HG03280 (cell line): ENCODE measurements at regions not wholly inside any gene's neighbourhood (a gene's known extent, or its start where the extent isn't known, plus 50 kb on each side); places are given as distances from the start of the nearest gene placed in this dataset.

Experiments used
- ATAC-seq: cut with Tn5 transposase; IDR thresholded peaks from one replicate; pipeline ENCODE4 v1.9.1; 2021; ENCODE audit warnings: mild to moderate bottlenecking, moderate library complexity; ENCODE audit not compliant: unreplicated experiment

GRCh38 chr20:39310363-39310995, 348.3 kb downstream of the DHX35 start:
- ATAC-seq = no peak

DNA sequence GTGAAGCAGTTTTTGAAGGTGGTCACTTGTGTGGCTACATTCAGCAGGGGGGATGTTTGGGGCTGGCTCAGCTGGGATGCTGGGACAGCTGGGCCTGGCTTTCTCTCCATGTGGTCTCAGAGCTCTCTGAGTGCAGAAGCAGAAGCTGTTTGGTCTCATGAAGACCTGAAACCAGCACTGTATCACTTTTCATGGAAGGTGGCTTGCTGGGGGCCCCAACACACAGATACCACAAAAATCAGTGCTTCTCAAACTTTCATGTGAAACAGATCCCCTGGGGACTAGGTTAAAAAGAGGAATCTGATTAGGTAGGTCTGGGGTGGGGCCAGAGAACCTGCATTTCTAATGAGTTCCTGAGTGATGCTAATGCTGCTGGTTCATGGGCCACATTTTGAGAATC, 347.3 kb downstream of the DHX35 start:
- no peak for ATAC-seq

- no peak for ATAC-seq
These were observed 340.2 kb downstream of the DHX35 start for GRCh38 chr20:39302312-39302711.

DNA sequence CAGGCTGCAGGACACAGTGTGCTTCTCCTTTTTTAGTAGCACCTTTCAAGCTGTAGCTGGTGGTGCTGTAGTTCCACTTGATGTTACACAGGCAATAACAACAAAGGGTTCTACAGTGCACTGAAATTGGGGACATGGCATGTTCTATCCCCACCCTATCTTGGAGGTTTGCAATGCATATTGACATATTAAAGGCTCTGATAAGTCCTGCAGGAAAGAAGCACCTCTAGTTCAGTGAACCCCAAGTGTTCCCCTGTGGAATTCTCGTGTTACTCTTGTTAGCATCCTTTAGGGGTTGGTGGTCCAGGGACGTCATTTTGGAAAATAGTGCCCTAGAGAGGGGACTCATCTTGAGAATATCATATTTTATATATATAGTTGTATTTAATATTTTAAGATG, 337.6 kb downstream of the DHX35 start:
- no peak for ATAC-seq

DNA sequence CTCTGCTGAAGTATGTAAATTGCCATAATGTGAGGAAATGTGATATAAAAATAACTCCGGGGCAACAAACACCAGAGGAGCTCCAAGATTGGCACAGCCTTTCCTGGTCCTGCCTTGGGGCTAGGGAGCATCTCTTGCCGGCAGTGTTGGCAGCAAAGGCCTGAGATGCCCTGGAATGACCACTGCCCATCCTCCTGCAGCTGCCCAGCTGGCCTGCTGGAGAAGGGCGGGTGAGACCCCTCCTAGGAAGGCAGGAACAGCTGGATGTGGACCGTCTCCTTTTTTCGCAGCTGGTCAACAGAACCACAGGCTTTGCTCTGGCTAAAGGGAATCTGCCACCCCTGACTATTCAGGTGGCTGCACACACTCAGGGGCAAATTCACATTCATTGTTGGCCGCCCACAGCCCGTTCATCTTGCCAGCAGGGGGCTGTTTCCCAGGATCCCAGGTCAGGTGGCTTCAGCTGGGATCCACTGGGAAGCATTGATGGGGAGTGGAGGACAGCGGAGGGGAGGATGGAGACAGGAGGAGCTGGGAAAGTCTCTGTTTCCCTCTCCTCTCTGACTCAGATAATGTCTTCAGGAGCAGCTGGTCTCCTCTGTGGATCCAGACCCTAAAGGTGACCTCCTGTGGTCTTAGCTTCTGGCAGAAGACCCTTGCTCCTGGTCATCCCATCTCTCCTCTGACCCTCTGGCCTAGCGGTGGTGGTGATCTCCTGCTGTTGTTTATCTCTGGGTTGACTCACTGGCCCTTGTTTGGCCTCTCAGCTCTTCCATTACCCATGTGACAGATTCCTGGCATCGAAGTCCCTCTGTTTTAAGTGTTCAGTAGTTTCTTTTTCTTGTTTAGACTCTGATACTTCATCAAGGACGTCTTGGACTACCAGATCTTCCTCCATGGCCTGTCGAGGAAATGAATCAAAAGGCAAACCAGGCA, 336.7 kb downstream of the DHX35 start:
- no peak for ATAC-seq

- ATAC-seq = no peak
These were observed 336.0 kb downstream of the DHX35 start for GRCh38 chr20:39298121-39298520.

GRCh38 chr20:39295301-39295700, 333.2 kb downstream of the DHX35 start:
- no peak for ATAC-seq

DNA sequence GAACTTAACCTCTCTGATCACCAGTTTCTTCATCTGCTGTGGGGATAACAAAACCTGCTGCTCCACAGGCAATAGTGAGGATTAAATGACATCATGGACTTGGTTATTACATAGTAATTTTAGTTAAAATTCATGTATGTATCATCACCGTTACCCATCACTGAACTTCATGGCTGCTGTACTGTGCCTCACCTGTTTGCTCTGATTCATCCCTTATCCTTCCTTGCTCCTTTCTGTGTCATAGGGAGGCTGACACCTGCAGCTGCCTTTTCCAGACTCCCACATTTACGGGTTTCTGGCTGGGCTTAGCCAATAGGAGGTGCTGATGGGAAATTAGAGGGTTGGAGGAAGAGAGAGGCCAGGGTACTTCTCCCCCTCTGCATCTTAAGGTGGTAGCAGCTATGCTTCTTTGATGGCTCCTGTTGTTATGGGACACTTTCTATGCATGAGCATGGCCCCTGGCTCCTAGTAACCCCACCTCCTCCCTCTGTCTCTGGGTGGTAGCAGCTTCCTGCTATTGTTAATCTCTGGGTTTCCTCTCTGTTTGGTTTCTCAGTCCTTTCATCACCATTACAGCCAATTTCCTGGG, 332.1 kb downstream of the DHX35 start:
- no peak for ATAC-seq

GRCh38 chr20:39292193-39292736, 330.1 kb downstream of the DHX35 start:
- no peak for ATAC-seq

- no peak for ATAC-seq
These were observed 329.2 kb downstream of the DHX35 start for GRCh38 chr20:39291301-39291700.

DNA sequence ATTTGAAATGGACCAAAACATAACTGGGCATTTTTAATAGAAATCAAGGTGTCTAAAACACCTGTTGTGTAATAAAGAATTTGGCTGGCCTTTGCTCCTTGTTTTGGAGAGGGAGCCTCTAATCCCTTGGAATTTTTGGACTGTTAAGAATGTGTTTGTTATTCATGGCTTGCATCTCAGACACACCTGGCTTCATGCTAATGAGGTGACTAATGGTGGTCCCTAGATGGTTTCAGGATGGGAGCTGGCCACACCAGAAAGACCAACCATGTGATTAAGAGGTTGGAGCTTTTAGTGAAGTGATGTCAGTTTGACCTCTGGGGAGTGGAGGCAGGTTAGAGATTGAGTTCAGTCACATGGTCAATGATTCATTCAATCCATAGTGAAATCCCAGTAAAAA, 328.4 kb downstream of the DHX35 start:
- ATAC-seq = no peak

GRCh38 chr20:39289831-39290230, 327.7 kb downstream of the DHX35 start:
- ATAC-seq = no peak

GRCh38 chr20:39289316-39289715, 327.2 kb downstream of the DHX35 start:
- ATAC-seq = no peak

DNA sequence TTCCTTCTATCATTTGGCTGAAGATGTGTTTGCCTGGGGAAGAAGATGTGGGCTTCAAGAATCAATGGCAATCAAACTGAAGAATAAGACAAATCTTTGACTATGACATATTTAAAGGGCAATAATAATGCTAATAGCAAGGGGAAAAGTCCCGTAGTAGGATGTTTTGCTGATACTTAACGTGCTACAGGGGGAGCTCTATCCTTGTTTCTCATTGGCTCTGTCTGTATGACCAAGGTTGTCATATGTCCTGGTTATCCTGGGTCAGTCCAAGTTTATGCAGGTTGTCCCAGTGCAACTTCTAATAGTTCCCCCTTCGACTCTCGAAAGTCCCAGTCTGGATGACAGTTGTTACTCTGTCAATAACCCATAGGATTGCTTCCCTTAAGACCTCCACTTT, 321.3 kb downstream of the DHX35 start:
- no peak for ATAC-seq

GRCh38 chr20:39282619-39283092, 320.5 kb downstream of the DHX35 start:
- ATAC-seq = no peak

- no peak for ATAC-seq
These were observed 318.7 kb downstream of the DHX35 start for GRCh38 chr20:39280875-39281274.

DNA sequence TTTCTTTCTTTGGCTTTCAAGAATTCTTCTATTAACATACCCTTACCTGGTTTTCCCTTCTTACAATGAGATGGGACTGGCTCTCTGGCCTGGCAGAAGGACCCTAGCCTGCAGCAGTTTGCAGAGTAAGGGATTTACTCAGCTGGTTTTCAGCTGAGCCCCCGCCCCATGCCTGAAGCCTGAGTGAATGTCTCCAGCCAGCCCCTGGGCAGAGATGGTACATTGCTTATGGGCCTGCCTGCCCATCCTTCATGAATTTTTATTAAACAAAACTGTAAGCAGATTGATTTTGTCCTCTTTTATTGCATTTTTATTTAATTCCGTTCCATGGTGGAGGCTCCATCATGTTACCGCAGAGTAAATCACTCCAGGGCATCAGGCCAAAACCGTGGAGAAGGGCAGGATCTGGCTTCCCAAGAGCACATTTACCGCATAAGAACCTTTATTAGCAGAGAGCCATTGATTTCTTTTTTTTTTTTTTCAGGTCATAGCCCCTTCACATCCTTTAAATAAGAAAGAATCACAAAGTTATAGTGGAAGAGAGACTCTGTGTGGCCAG, 316.2 kb downstream of the DHX35 start:
- ATAC-seq = no peak

- ATAC-seq = no peak
These were observed 315.0 kb downstream of the DHX35 start for GRCh38 chr20:39277185-39277584.

- no peak for ATAC-seq
These were observed 308.9 kb downstream of the DHX35 start for GRCh38 chr20:39270837-39271604.

DNA sequence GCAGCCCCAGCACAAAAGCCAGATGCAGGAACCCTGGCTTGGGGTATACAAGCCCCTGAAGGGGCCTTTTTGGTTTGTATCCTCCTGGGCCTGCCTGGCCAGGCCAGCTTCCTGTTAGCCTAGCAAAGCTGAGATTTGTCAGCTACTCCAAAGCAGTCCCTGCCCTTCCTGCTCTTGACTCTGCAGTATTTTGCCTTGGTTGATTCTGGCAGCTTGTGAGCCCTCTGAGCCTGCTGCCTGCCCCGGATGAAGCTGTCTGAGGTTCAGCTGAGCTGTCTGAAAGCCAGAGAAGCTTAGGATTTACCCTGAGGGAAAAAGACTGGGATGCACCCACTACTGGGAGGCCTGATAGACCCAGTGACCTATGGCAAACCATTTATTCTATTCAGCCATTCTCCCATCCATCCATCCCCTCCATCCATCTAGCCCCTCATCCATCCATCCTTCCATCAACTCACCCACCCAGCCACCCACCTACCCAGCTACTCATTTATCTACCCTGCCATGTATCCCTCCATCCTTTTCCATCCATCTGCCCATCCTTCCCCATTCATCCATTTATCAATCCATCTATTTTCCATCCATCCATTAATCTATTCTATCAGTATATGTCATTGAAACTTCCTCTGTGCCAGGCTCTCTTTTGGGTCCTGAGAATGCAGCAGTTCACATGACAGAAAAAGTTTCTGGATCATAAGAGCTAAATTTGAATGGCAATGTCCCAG, 307.5 kb downstream of the DHX35 start:
- ATAC-seq = no peak
